Inflammatory macrophage (primary cell): ENCODE measurements at regions not wholly inside any gene's neighbourhood (a gene's known extent, or its start where the extent isn't known, plus 50 kb on each side); places are given as distances from the start of the nearest gene placed in this dataset.
A peak's percentile ranks its signal among the peaks of the same experiment; 100 is the strongest.

Experiments
- DNase-seq, 2 donors: peaks; one replicate each; pipeline ENCODE4 v3.0.0-alpha.2; 2020 to 2022

- DNase-seq = no peak
These were observed 51.3 kb downstream of the TET3 start for GRCh38 chr2:74036010-74036409.

GRCh38 chr2:74036450-74037195 is 51.9 kb downstream of the TET3 start:
- peak; percentile 36 to 49 for DNase-seq

GRCh38 chr2:74037379-74037860 is 52.7 kb downstream of the TET3 start:
- DNase-seq = peak; percentile 87 to 93

GRCh38 chr2:74039611-74040010 is 54.9 kb downstream of the TET3 start:
- no peak for DNase-seq

- DNase-seq = peak; percentile 55 to 57
These were observed 56.5 kb downstream of the TET3 start for GRCh38 chr2:74041182-74041581.

GRCh38 chr2:74041726-74042125 is 57.0 kb downstream of the TET3 start:
- DNase-seq = no peak

GRCh38 chr2:74042606-74043005 is 57.9 kb downstream of the TET3 start:
- no peak for DNase-seq

- no peak for DNase-seq
These were observed 58.9 kb downstream of the TET3 start for GRCh38 chr2:74043345-74044329.

- no peak for DNase-seq
These were observed 60.3 kb downstream of the TET3 start for GRCh38 chr2:74044999-74045398.

- DNase-seq = no peak
These were observed 60.7 kb downstream of the TET3 start for GRCh38 chr2:74045454-74045853.

- no peak for DNase-seq
These were observed 61.7 kb downstream of the TET3 start for GRCh38 chr2:74046441-74046840.

GRCh38 chr2:74047152-74047551 is 62.4 kb downstream of the TET3 start:
- no peak for DNase-seq

- DNase-seq = no peak
These were observed 63.4 kb downstream of the TET3 start for GRCh38 chr2:74048147-74048546.

GRCh38 chr2:74048843-74049519 is 64.3 kb downstream of the TET3 start:
- no peak for DNase-seq

GRCh38 chr2:74050151-74050550 is 65.4 kb downstream of the TET3 start:
- DNase-seq = no peak

GRCh38 chr2:74051504-74051903 is 66.8 kb downstream of the TET3 start:
- DNase-seq = no peak

GRCh38 chr2:74052732-74053710 is 68.3 kb downstream of the TET3 start:
- no peak for DNase-seq

GRCh38 chr2:74053959-74054715 is 69.4 kb downstream of the TET3 start:
- peak in 1 of 2 donors; percentile 14 for DNase-seq

- no peak for DNase-seq
These were observed 74.5 kb downstream of the TET3 start for GRCh38 chr2:74059137-74059775.

GRCh38 chr2:74063486-74063885 is 78.8 kb downstream of the TET3 start:
- DNase-seq = no peak
